ENCODE measurements at regions not wholly inside any gene's neighbourhood (a gene's known extent, or its start where the extent isn't known, plus 50 kb on each side); places are given as distances from the start of the nearest gene placed in this dataset.

GRCh38 chr5:104947076-104947475 lies 1384.5 kb upstream of the NUDT12 start:
- Histone ChIP-seq H3K79me2 (ENCODE audit: control insufficient read depth, insufficient read depth, low read length) (no peaks in the 10 kb centered on the region), H3K36me3 (ENCODE audit: control insufficient read depth in 2 of 2, extremely low read depth in 1 of 2, insufficient read depth in 2 of 2, low read length in 2 of 2) (no peaks in the 10 kb centered on the region), H3K27ac (ENCODE audit: control insufficient read depth, insufficient read depth, low read length) (no peak overlapping the region), H2AFZ (ENCODE audit: control insufficient read depth, low read length) (no peak overlapping the region), H3K4me1 (ENCODE audit: control insufficient read depth, extremely low read depth, insufficient read depth, low read length) (no peaks in the 10 kb centered on the region), H3K4me3 (ENCODE audit: control insufficient read depth in 2 of 3, extremely low read depth in 1 of 3, insufficient read depth in 2 of 3, low read depth in 1 of 3, low read length in 3 of 3) (no peak overlapping the region), H3K27me3 (ENCODE audit: control insufficient read depth, extremely low read depth, insufficient read depth, low read length) (no peaks in the 10 kb centered on the region), H4K20me1 (ENCODE audit: control insufficient read depth, extremely low read depth, insufficient read depth, low read length) (no peaks in the 10 kb centered on the region), H3K9ac (ENCODE audit: control insufficient read depth, extremely low read depth, insufficient read depth, low read length) (no peak overlapping the region), H3K9me1 (ENCODE audit: control insufficient read depth, extremely low read depth, insufficient read depth, low read length) (no peaks in the 10 kb centered on the region), H3K9me3 (ENCODE audit: control insufficient read depth, low read depth, low read length) (no peaks in the 10 kb centered on the region), H3K4me2 (ENCODE audit: control insufficient read depth, extremely low read depth, insufficient read depth, low read depth, low read length) (no peak overlapping the region)
- dilution Hi-C loops (cut with MboI; ENCODE audit: extremely low pct_ligation_motif_present, low sequenced_read_pairs) = no loop called here
- TF ChIP-seq, protein P1, sequence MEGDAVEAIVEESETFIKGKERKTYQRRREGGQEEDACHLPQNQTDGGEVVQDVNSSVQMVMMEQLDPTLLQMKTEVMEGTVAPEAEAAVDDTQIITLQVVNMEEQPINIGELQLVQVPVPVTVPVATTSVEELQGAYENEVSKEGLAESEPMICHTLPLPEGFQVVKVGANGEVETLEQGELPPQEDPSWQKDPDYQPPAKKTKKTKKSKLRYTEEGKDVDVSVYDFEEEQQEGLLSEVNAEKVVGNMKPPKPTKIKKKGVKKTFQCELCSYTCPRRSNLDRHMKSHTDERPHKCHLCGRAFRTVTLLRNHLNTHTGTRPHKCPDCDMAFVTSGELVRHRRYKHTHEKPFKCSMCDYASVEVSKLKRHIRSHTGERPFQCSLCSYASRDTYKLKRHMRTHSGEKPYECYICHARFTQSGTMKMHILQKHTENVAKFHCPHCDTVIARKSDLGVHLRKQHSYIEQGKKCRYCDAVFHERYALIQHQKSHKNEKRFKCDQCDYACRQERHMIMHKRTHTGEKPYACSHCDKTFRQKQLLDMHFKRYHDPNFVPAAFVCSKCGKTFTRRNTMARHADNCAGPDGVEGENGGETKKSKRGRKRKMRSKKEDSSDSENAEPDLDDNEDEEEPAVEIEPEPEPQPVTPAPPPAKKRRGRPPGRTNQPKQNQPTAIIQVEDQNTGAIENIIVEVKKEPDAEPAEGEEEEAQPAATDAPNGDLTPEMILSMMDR (optimal IDR thresholded peaks at IDR 0.05 in 1 of 3, IDR thresholded peaks at IDR 0.05 in 1 of 3, conservative IDR thresholded peaks at IDR 0.05 in 1 of 3; ENCODE audit: extremely low read depth in 1 of 3, insufficient read depth in 2 of 3, low read length in 3 of 3) = no peak
- TF ChIP-seq EZH2 (IDR thresholded peaks at IDR 0.05; ENCODE audit: low read length) = no peak
- DNase-seq (ENCODE audit: low read depth, low spot score) = no peak
- FAIRE-seq = no peak

DNA sequence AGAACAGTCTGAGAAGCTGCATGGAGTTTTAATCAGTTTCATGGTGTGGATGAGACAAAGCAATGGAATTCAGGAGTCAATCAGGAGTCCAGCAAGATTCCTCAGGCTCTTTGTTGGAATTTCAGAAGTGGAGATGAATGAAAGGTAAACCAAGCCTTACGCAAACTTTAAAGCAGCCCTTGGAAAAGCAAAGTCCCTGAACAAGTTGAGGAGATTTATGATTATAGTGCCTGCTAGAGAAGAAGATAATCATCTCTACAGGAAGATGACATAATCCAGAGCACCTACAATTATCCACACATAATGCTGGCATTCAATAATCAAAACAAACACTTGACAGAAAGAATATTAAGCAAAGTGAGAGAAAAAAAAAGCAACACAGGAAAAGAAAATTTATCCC lies 1380.1 kb upstream of the NUDT12 start:
- H3K79me2 ChIP-seq (ENCODE audit: control insufficient read depth, insufficient read depth, low read length) = no peaks in the 10 kb centered on the region
- TF ChIP-seq, protein P1 (optimal IDR thresholded peaks at IDR 0.05 in 1 of 3, IDR thresholded peaks at IDR 0.05 in 1 of 3, conservative IDR thresholded peaks at IDR 0.05 in 1 of 3; ENCODE audit: extremely low read depth in 1 of 3, insufficient read depth in 2 of 3, low read length in 3 of 3) = no peak
- TF ChIP-seq EZH2 (IDR thresholded peaks at IDR 0.05; ENCODE audit: low read length) = no peak
- no peaks in the 10 kb centered on the region for H3K9me1 ChIP-seq (ENCODE audit: control insufficient read depth, extremely low read depth, insufficient read depth, low read length)
- H3K27ac ChIP-seq (ENCODE audit: control insufficient read depth, insufficient read depth, low read length) = no peak overlapping the region
- no peaks in the 10 kb centered on the region for H3K4me1 ChIP-seq (ENCODE audit: control insufficient read depth, extremely low read depth, insufficient read depth, low read length)
- no peak overlapping the region for H3K4me2 ChIP-seq (ENCODE audit: control insufficient read depth, extremely low read depth, insufficient read depth, low read depth, low read length)
- no peak overlapping the region for H3K9ac ChIP-seq (ENCODE audit: control insufficient read depth, extremely low read depth, insufficient read depth, low read length)
- DNase-seq (ENCODE audit: low read depth, low spot score) (no peak), FAIRE-seq (no peak)
- no peak overlapping the region for H3K4me3 ChIP-seq (ENCODE audit: control insufficient read depth in 2 of 3, extremely low read depth in 1 of 3, insufficient read depth in 2 of 3, low read depth in 1 of 3, low read length in 3 of 3)
- dilution Hi-C loops (cut with MboI; ENCODE audit: extremely low pct_ligation_motif_present, low sequenced_read_pairs) = no loop called here
- H2AFZ ChIP-seq (ENCODE audit: control insufficient read depth, low read length) = no peak overlapping the region
- no peaks in the 10 kb centered on the region for H3K36me3 ChIP-seq (ENCODE audit: control insufficient read depth in 2 of 2, extremely low read depth in 1 of 2, insufficient read depth in 2 of 2, low read length in 2 of 2)
- no peaks in the 10 kb centered on the region for H3K27me3 ChIP-seq (ENCODE audit: control insufficient read depth, extremely low read depth, insufficient read depth, low read length)
- no peaks in the 10 kb centered on the region for H3K9me3 ChIP-seq (ENCODE audit: control insufficient read depth, low read depth, low read length)
- no peaks in the 10 kb centered on the region for H4K20me1 ChIP-seq (ENCODE audit: control insufficient read depth, extremely low read depth, insufficient read depth, low read length)
